ENCODE measurements at regions not wholly inside any gene's neighbourhood (a gene's known extent, or its start where the extent isn't known, plus 50 kb on each side); places are given as distances from the start of the nearest gene placed in this dataset.

- TF ChIP-seq CTCF (IDR thresholded peaks at IDR 0.05; ENCODE audit: low read depth, low read length, poor library complexity, severe bottlenecking) (no peak), EZH2phosphoT487 (IDR thresholded peaks at IDR 0.05; ENCODE audit: borderline replicate concordance, low read length) (no peak)
Measured at GRCh38 chr4:22987870-22988269, 295.1 kb downstream of the GBA3 start.
